ENCODE measurements at regions not wholly inside any gene's neighbourhood (a gene's known extent, or its start where the extent isn't known, plus 50 kb on each side); places are given as distances from the start of the nearest gene placed in this dataset.

DNA sequence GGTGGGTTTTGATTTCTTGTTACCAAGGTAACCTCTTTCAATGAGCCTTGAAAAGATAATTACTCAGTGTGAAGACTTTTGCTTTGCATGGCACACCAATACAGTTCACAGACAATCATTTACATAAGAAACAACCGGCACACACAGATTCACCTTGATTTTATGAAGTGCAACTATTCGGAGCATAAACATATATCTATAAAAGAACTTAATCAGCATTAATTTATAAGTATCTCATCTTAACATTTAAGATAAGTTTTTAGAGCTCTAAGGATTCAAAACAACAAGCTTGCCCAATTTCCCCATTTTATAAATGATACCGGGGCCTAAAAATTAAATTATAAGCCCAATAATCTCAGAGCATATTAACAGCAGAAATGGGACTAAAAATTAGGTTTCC lies 85.9 kb upstream of the PCSK2 start:
- ChIA-PET CTCF (no interaction called here), POLR2A (no interaction called here)
- TF ChIP-seq, protein P1, sequence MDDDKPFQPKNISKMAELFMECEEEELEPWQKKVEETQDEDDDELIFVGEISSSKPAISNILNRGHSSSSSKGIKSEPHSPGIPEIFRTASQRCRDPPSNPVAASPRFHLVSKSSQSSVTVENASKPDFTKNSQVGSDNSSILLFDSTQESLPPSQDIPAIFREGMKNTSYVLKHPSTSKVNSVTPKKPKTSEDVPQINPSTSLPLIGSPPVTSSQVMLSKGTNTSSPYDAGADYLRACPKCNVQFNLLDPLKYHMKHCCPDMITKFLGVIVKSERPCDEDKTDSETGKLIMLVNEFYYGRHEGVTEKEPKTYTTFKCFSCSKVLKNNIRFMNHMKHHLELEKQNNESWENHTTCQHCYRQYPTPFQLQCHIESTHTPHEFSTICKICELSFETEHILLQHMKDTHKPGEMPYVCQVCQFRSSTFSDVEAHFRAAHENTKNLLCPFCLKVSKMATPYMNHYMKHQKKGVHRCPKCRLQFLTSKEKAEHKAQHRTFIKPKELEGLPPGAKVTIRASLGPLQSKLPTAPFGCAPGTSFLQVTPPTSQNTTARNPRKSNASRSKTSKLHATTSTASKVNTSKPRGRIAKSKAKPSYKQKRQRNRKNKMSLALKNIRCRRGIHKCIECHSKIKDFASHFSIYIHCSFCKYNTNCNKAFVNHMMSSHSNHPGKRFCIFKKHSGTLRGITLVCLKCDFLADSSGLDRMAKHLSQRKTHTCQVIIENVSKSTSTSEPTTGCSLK (tag by site-specific recombination; IDR thresholded peaks at IDR 0.05): no peak
- TF ChIP-seq ZNF391 (tag by site-specific recombination; IDR thresholded peaks at IDR 0.05; ENCODE audit: borderline replicate concordance, low read depth) (no peak), ZNF311 (tag by site-specific recombination; IDR thresholded peaks at IDR 0.05; ENCODE audit: borderline replicate concordance) (no peak), HOXC10 (CRISPR knock-in tag; IDR thresholded peaks at IDR 0.05) (no peak), ZNF114 (tag by site-specific recombination; IDR thresholded peaks at IDR 0.05) (no peak), ZEB2 (tag by site-specific recombination; IDR thresholded peaks at IDR 0.05) (no peak), ZNF843 (tag by site-specific recombination; IDR thresholded peaks at IDR 0.05) (no peak), ZNF16 (tag by site-specific recombination; IDR thresholded peaks at IDR 0.05; ENCODE audit: low read depth) (no peak), ZNF121 (tag by site-specific recombination; IDR thresholded peaks at IDR 0.05) (no peak), GFI1B (tag by site-specific recombination; IDR thresholded peaks at IDR 0.05) (no peak), SCRT2 (tag by site-specific recombination; IDR thresholded peaks at IDR 0.05) (no peak)
- TF ChIP-seq, protein P2, sequence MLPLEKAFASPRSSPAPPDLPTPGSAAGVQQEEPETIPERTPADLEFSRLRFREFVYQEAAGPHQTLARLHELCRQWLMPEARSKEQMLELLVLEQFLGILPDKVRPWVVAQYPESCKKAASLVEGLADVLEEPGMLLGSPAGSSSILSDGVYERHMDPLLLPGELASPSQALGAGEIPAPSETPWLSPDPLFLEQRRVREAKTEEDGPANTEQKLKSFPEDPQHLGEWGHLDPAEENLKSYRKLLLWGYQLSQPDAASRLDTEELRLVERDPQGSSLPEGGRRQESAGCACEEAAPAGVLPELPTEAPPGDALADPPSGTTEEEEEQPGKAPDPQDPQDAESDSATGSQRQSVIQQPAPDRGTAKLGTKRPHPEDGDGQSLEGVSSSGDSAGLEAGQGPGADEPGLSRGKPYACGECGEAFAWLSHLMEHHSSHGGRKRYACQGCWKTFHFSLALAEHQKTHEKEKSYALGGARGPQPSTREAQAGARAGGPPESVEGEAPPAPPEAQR (tag by site-specific recombination; IDR thresholded peaks at IDR 0.05): no peak
- TF ChIP-seq, protein P3, sequence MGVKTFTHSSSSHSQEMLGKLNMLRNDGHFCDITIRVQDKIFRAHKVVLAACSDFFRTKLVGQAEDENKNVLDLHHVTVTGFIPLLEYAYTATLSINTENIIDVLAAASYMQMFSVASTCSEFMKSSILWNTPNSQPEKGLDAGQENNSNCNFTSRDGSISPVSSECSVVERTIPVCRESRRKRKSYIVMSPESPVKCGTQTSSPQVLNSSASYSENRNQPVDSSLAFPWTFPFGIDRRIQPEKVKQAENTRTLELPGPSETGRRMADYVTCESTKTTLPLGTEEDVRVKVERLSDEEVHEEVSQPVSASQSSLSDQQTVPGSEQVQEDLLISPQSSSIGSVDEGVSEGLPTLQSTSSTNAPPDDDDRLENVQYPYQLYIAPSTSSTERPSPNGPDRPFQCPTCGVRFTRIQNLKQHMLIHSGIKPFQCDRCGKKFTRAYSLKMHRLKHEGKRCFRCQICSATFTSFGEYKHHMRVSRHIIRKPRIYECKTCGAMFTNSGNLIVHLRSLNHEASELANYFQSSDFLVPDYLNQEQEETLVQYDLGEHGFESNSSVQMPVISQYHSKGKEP (tag by site-specific recombination; IDR thresholded peaks at IDR 0.05): no peak
- no peak overlapping the region for H3K4me3 ChIP-seq (ENCODE audit: low read depth, low read length)
- no peak overlapping the region for H3K27ac ChIP-seq (ENCODE audit: extremely low read depth, low read depth, low read length)
- H3K4me1 ChIP-seq (ENCODE audit: control insufficient read depth, insufficient read depth, low read length): no peaks in the 10 kb centered on the region
- no peaks in the 10 kb centered on the region for H3K36me3 ChIP-seq (ENCODE audit: control insufficient read depth in 2 of 2, insufficient read depth in 1 of 2, low read length in 2 of 2)
- no peaks in the 10 kb centered on the region for H3K9me3 ChIP-seq (ENCODE audit: control insufficient read depth, insufficient read depth, low read depth, low read length)

DNA sequence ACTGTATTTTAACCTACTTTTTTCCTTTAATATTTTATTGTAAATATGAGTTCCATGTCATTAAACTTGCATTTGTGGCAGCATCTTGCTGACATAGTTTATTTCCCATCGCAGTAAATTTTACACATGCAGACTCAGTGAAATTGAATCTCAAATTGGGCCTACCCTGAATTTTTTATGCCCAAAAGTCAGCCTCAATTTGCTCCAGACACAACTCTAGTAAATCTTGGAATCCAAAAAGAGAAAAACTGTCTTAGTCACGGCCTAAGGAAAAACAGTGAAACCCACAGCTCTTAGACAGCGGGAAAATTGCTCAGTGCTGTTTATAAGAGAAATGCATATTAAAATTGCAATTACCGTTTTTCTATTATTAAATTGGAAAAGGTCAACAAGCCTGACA lies 85.3 kb upstream of the PCSK2 start:
- CTCF ChIA-PET: no interaction called here
- POLR2A ChIA-PET: no interaction called here
- Histone ChIP-seq H3K9me3 (ENCODE audit: control insufficient read depth, insufficient read depth, low read depth, low read length) (no peaks in the 10 kb centered on the region), H3K4me3 (ENCODE audit: low read depth, low read length) (no peak overlapping the region), H3K4me1 (ENCODE audit: control insufficient read depth, insufficient read depth, low read length) (no peaks in the 10 kb centered on the region), H3K27ac (ENCODE audit: extremely low read depth, low read depth, low read length) (no peak overlapping the region), H3K36me3 (ENCODE audit: control insufficient read depth in 2 of 2, insufficient read depth in 1 of 2, low read length in 2 of 2) (no peaks in the 10 kb centered on the region)
- TF ChIP-seq, protein P4, sequence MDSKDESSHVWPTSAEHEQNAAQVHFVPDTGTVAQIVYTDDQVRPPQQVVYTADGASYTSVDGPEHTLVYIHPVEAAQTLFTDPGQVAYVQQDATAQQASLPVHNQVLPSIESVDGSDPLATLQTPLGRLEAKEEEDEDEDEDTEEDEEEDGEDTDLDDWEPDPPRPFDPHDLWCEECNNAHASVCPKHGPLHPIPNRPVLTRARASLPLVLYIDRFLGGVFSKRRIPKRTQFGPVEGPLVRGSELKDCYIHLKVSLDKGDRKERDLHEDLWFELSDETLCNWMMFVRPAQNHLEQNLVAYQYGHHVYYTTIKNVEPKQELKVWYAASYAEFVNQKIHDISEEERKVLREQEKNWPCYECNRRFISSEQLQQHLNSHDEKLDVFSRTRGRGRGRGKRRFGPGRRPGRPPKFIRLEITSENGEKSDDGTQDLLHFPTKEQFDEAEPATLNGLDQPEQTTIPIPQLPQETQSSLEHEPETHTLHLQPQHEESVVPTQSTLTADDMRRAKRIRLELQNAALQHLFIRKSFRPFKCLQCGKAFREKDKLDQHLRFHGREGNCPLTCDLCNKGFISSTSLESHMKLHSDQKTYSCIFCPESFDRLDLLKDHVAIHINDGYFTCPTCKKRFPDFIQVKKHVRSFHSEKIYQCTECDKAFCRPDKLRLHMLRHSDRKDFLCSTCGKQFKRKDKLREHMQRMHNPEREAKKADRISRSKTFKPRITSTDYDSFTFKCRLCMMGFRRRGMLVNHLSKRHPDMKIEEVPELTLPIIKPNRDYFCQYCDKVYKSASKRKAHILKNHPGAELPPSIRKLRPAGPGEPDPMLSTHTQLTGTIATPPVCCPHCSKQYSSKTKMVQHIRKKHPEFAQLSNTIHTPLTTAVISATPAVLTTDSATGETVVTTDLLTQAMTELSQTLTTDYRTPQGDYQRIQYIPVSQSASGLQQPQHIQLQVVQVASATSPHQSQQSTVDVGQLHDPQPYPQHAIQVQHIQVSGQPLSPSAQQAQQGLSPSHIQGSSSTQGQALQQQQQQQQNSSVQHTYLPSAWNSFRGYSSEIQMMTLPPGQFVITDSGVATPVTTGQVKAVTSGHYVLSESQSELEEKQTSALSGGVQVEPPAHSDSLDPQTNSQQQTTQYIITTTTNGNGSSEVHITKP (tag by site-specific recombination; IDR thresholded peaks at IDR 0.05): no peak
- TF ChIP-seq OSR2 (tag by site-specific recombination; IDR thresholded peaks at IDR 0.05) (no peak), FEZF1 (tag by site-specific recombination; IDR thresholded peaks at IDR 0.05) (no peak), ZNF473 (tag by site-specific recombination; IDR thresholded peaks at IDR 0.05) (no peak), ZNF433 (tag by site-specific recombination; IDR thresholded peaks at IDR 0.05; ENCODE audit: low read depth) (no peak), GLI2 (tag by site-specific recombination; IDR thresholded peaks at IDR 0.05; ENCODE audit: borderline replicate concordance, low read depth) (no peak), ZNF830 (tag by site-specific recombination; IDR thresholded peaks at IDR 0.05; ENCODE audit: low read depth) (no peak), ZNF626 (tag by site-specific recombination; IDR thresholded peaks at IDR 0.05) (no peak), ZNF184 (tag by site-specific recombination; IDR thresholded peaks at IDR 0.05) (no peak), TRIM28 (IDR thresholded peaks at IDR 0.05; ENCODE audit: borderline replicate concordance, low read length) (no peak), WT1 (tag by site-specific recombination; IDR thresholded peaks at IDR 0.05) (no peak), ZNF114 (tag by site-specific recombination; IDR thresholded peaks at IDR 0.05) (no peak)
- TF ChIP-seq, protein P5, sequence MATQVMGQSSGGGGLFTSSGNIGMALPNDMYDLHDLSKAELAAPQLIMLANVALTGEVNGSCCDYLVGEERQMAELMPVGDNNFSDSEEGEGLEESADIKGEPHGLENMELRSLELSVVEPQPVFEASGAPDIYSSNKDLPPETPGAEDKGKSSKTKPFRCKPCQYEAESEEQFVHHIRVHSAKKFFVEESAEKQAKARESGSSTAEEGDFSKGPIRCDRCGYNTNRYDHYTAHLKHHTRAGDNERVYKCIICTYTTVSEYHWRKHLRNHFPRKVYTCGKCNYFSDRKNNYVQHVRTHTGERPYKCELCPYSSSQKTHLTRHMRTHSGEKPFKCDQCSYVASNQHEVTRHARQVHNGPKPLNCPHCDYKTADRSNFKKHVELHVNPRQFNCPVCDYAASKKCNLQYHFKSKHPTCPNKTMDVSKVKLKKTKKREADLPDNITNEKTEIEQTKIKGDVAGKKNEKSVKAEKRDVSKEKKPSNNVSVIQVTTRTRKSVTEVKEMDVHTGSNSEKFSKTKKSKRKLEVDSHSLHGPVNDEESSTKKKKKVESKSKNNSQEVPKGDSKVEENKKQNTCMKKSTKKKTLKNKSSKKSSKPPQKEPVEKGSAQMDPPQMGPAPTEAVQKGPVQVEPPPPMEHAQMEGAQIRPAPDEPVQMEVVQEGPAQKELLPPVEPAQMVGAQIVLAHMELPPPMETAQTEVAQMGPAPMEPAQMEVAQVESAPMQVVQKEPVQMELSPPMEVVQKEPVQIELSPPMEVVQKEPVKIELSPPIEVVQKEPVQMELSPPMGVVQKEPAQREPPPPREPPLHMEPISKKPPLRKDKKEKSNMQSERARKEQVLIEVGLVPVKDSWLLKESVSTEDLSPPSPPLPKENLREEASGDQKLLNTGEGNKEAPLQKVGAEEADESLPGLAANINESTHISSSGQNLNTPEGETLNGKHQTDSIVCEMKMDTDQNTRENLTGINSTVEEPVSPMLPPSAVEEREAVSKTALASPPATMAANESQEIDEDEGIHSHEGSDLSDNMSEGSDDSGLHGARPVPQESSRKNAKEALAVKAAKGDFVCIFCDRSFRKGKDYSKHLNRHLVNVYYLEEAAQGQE (tag by site-specific recombination; IDR thresholded peaks at IDR 0.05): no peak

All from HEK293 (cell line).